Astrocyte of the spinal cord (primary cell): ENCODE measurements at regions not wholly inside any gene's neighbourhood (a gene's known extent, or its start where the extent isn't known, plus 50 kb on each side); places are given as distances from the start of the nearest gene placed in this dataset.

Experiments
- DNase-seq: peaks from one replicate; pipeline ENCODE4 v3.0.0; 2011; ENCODE audit warnings: low read depth, low spot score
- H3K4me3 ChIP-seq: 2 replicates; pipeline ENCODE4 v1.5.1; 2011; ENCODE audit warnings: low read depth, mild to moderate bottlenecking, low read length, moderate library complexity
- in situ Hi-C: cut with HindIII; loops from 2 replicates; pipeline ENCODE4 v1.10.0; 2017; ENCODE audit warnings: low sequenced_read_pairs
- TF ChIP-seq, protein P1 (sequence below): IDR thresholded peaks from 2 replicates; pipeline ENCODE4 v1.5.1; 2012; ENCODE audit warnings: low read depth, mild to moderate bottlenecking, low read length, inconsistent platforms

- no peak overlapping the region for H3K4me3 ChIP-seq
- TF ChIP-seq, protein P1, sequence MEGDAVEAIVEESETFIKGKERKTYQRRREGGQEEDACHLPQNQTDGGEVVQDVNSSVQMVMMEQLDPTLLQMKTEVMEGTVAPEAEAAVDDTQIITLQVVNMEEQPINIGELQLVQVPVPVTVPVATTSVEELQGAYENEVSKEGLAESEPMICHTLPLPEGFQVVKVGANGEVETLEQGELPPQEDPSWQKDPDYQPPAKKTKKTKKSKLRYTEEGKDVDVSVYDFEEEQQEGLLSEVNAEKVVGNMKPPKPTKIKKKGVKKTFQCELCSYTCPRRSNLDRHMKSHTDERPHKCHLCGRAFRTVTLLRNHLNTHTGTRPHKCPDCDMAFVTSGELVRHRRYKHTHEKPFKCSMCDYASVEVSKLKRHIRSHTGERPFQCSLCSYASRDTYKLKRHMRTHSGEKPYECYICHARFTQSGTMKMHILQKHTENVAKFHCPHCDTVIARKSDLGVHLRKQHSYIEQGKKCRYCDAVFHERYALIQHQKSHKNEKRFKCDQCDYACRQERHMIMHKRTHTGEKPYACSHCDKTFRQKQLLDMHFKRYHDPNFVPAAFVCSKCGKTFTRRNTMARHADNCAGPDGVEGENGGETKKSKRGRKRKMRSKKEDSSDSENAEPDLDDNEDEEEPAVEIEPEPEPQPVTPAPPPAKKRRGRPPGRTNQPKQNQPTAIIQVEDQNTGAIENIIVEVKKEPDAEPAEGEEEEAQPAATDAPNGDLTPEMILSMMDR: no peak
- in situ Hi-C loops: no loop called here
- DNase-seq: no peak
These were observed 104.2 kb upstream of the PFN2 start for GRCh38 chr3:150074697-150075416.

- H3K4me3 ChIP-seq: no peak overlapping the region
- DNase-seq: no peak
- in situ Hi-C loops: no loop called here
- TF ChIP-seq, protein P1: no peak
These were observed 103.6 kb upstream of the PFN2 start for GRCh38 chr3:150074277-150074676.

DNA sequence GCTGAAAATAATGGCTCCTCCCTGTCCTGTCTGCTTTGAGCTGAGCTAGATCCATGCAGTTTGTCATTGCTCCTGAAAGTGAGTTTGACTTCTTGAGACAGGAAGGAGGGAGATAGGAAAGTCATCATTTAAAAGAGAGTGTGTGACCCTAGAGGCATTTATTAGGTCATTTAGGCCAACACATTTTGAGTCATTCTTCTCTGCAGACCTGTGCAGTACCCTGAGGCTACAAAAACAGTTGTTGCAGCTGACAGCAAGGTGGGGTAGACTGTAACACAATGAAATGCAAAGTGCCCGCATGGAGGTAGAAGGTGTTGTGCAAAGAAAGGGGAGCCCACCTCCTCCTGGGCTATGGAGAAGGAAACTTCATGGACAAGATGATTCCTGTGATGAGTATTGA, 102.8 kb upstream of the PFN2 start:
- no peak overlapping the region for H3K4me3 ChIP-seq
- in situ Hi-C loops: no loop called here
- TF ChIP-seq, protein P1: no peak
- no peak for DNase-seq

- in situ Hi-C loops: no loop called here
- H3K4me3 ChIP-seq: no peak overlapping the region
- DNase-seq: no peak
- TF ChIP-seq, protein P1: no peak
These were observed 102.3 kb upstream of the PFN2 start for GRCh38 chr3:150073031-150073430.

- DNase-seq: no peak
- H3K4me3 ChIP-seq: no peak overlapping the region
- TF ChIP-seq, protein P1: no peak
- in situ Hi-C loops: no loop called here
These were observed 101.9 kb upstream of the PFN2 start for GRCh38 chr3:150072576-150072975.

DNA sequence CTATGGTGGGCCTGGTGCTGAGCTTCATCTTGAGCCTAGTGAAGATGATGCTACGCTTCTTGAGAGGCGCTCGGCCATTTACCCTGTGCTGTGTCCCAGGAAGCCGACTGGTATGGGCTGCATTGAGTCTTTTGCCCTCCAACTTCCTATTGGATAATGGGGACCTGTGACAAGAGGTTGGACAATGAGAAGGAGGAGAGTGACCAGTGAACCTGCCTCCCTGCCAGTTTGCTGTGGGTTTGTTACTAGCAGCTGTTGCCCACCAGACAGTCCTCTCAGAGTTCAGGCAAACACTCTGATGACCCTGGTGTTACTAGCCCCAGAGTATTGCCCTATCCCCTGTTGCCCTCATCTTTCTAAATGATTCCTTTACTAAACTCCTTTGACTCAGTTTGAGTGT, 99.6 kb upstream of the PFN2 start:
- DNase-seq: no peak
- no peak overlapping the region for H3K4me3 ChIP-seq
- in situ Hi-C loops: no loop called here
- TF ChIP-seq, protein P1: no peak
